ENCODE measurements at regions not wholly inside any gene's neighbourhood (a gene's known extent, or its start where the extent isn't known, plus 50 kb on each side); places are given as distances from the start of the nearest gene placed in this dataset.
"Not testable (repeated sequence)": the region's sequence is repeated elsewhere in the genome, so short reads cannot be mapped to it uniquely, and the experiment has no call there.

- DNase-seq (ENCODE audit: low spot score): no peak
Measured at GRCh38 chr4:79223993-79224776, 101.7 kb downstream of the NAA11 start.

- no peak for DNase-seq (ENCODE audit: low spot score)
Measured at GRCh38 chr4:79217025-79217424, 108.8 kb downstream of the NAA11 start.

- no peak for DNase-seq (ENCODE audit: low spot score)
Measured at GRCh38 chr4:79213702-79214101, 112.2 kb downstream of the NAA11 start.

GRCh38 chr4:79213010-79213409 lies 112.9 kb downstream of the NAA11 start:
- no peak for DNase-seq (ENCODE audit: low spot score)

GRCh38 chr4:79212311-79212710 lies 113.5 kb downstream of the NAA11 start:
- no peak for DNase-seq (ENCODE audit: low spot score)

- no peak for DNase-seq (ENCODE audit: low spot score)
Measured at GRCh38 chr4:79211490-79211889, 114.4 kb downstream of the NAA11 start.

GRCh38 chr4:79210636-79211049 lies 115.2 kb downstream of the NAA11 start:
- DNase-seq (ENCODE audit: low spot score): no peak

GRCh38 chr4:79209822-79210635 lies 115.8 kb downstream of the NAA11 start:
- no peak for DNase-seq (ENCODE audit: low spot score)

- DNase-seq (ENCODE audit: low spot score): no peak
Measured at GRCh38 chr4:79209081-79209480, 116.8 kb downstream of the NAA11 start.

GRCh38 chr4:79207281-79207680 lies 118.6 kb downstream of the NAA11 start:
- no peak for DNase-seq (ENCODE audit: low spot score)

- no peak for DNase-seq (ENCODE audit: low spot score)
Measured at GRCh38 chr4:79206660-79207059, 119.2 kb downstream of the NAA11 start.

GRCh38 chr4:79205121-79205520 lies 120.7 kb downstream of the NAA11 start:
- DNase-seq (ENCODE audit: low spot score): no peak

GRCh38 chr4:79201971-79202370 lies 123.9 kb downstream of the NAA11 start:
- no peak for DNase-seq (ENCODE audit: low spot score)

GRCh38 chr4:79199743-79200142 lies 126.1 kb downstream of the NAA11 start:
- no peak for DNase-seq (ENCODE audit: low spot score)

GRCh38 chr4:79198951-79199587 lies 126.8 kb downstream of the NAA11 start:
- DNase-seq (ENCODE audit: low spot score): no peak

GRCh38 chr4:79197275-79198009 lies 128.4 kb downstream of the NAA11 start:
- no peak for DNase-seq (ENCODE audit: low spot score)

GRCh38 chr4:79191292-79191691 lies 134.6 kb downstream of the NAA11 start:
- not testable (repeated sequence) for DNase-seq (ENCODE audit: low spot score)

GRCh38 chr4:79185526-79186045 lies 140.3 kb downstream of the NAA11 start:
- DNase-seq (ENCODE audit: low spot score): no peak

GRCh38 chr4:79184476-79184875 lies 141.4 kb downstream of the NAA11 start:
- DNase-seq (ENCODE audit: low spot score): no peak

GRCh38 chr4:79182209-79182608 lies 143.7 kb downstream of the NAA11 start:
- no peak for DNase-seq (ENCODE audit: low spot score)

- DNase-seq (ENCODE audit: low spot score): no peak
Measured at GRCh38 chr4:79181190-79181589, 144.7 kb downstream of the NAA11 start.

All from mesenteric fat pad (tissue), 1 donor.